Neuronal stem cell (in vitro differentiated cells): ENCODE measurements at regions not wholly inside any gene's neighbourhood (a gene's known extent, or its start where the extent isn't known, plus 50 kb on each side); places are given as distances from the start of the nearest gene placed in this dataset.

Experiments
- DNase-seq: peaks from one replicate; pipeline ENCODE4 v3.0.0-alpha.2; 2013; ENCODE audit warnings: low spot score
- H2AFZ ChIP-seq: one replicate; pipeline ENCODE4 v1.6.1; 2013; ENCODE audit warnings: mild to moderate bottlenecking, low read length, inconsistent platforms
- H2AK5ac ChIP-seq: 2 replicates; pipeline ENCODE4 v1.6.1; 2013; ENCODE audit warnings: low read depth, mild to moderate bottlenecking, inconsistent platforms, low read length, moderate library complexity, mixed read lengths
- H2BK120ac ChIP-seq: 2 replicates; pipeline ENCODE4 v1.6.1; 2013; ENCODE audit warnings: low read depth, mild to moderate bottlenecking, inconsistent platforms, low read length, moderate library complexity, mixed read lengths
- H2BK12ac ChIP-seq: one replicate; pipeline ENCODE4 v1.6.1; 2013; ENCODE audit warnings: low read length, inconsistent platforms
- H2BK15ac ChIP-seq: 2 replicates; pipeline ENCODE4 v1.6.1; 2013; ENCODE audit warnings: mild to moderate bottlenecking, low read length, inconsistent platforms, mixed read lengths
- H2BK5ac ChIP-seq: one replicate; pipeline ENCODE4 v1.6.1; 2013; ENCODE audit warnings: inconsistent platforms, mild to moderate bottlenecking, low read length, moderate library complexity
- H3K14ac ChIP-seq: one replicate; pipeline ENCODE4 v1.6.1; 2013; ENCODE audit warnings: low read length, inconsistent platforms
- H3K18ac ChIP-seq: 2 replicates; pipeline ENCODE4 v1.6.1; 2013; ENCODE audit warnings: low read length, inconsistent platforms
- H3K23ac ChIP-seq: 2 replicates; pipeline ENCODE4 v1.6.1; 2013; ENCODE audit warnings: low read depth, mild to moderate bottlenecking, mixed read lengths, low read length, inconsistent platforms; ENCODE audit not compliant: poor library complexity
- H3K27ac ChIP-seq: replicated peaks from 3 replicates; pipeline ENCODE4 v1.5.1; 2013; ENCODE audit warnings: low read length, inconsistent platforms
- H3K27me3 ChIP-seq, 3 experiments: 2 replicates each; pipeline ENCODE4 v1.6.1; 2013; ENCODE audit warnings: low read length in 3 of 3, mild to moderate bottlenecking in 2 of 3, inconsistent platforms in 1 of 3, low read depth in 1 of 3, mixed read lengths in 1 of 3, moderate library complexity in 1 of 3; ENCODE audit not compliant: control insufficient read depth in 3 of 3, insufficient read depth in 3 of 3
- H3K36me3 ChIP-seq, 2 donors: replicated peaks in 1 of 2; 2 replicates each; pipeline ENCODE4 v1.6.1; 2013; ENCODE audit warnings: low read length in 2 of 2; ENCODE audit not compliant: control insufficient read depth in 2 of 2, insufficient read depth in 2 of 2
- H3K4ac ChIP-seq: 2 replicates; pipeline ENCODE4 v1.6.1; 2013; ENCODE audit warnings: inconsistent platforms, mild to moderate bottlenecking, low read length, moderate library complexity
- H3K4me1 ChIP-seq, 2 donors: 1 replicate in 1 of 2; 2 replicates in 1 of 2; pipeline ENCODE4 v1.6.1; 2013; ENCODE audit warnings: low read length in 2 of 2, low read depth in 1 of 2; ENCODE audit not compliant: control insufficient read depth in 2 of 2, insufficient read depth in 1 of 2
- H3K4me2 ChIP-seq: one replicate; pipeline ENCODE4 v1.6.1; 2013; ENCODE audit warnings: mild to moderate bottlenecking, low read length, inconsistent platforms; ENCODE audit not compliant: insufficient read depth, poor library complexity, severe bottlenecking
- H3K4me3 ChIP-seq, 2 donors: 2 replicates each; pipeline ENCODE4 v1.5.1; 2013; ENCODE audit warnings: low read length in 2 of 2, mild to moderate bottlenecking in 2 of 2, inconsistent platforms in 1 of 2, moderate library complexity in 1 of 2
- H3K79me1 ChIP-seq: one replicate; pipeline ENCODE4 v1.6.1; 2013; ENCODE audit warnings: low read depth, mild to moderate bottlenecking, inconsistent platforms, low read length, moderate library complexity
- H3K9ac ChIP-seq: one replicate; pipeline ENCODE4 v1.6.1; 2013; ENCODE audit warnings: mild to moderate bottlenecking, low read depth, low read length, inconsistent platforms; ENCODE audit not compliant: poor library complexity
- H3K9me3 ChIP-seq, 2 donors: replicated peaks in 1 of 2; 2 replicates each; pipeline versions ENCODE3 to v1.6.1; 2013; ENCODE audit warnings: low read length in 2 of 2, mild to moderate bottlenecking in 2 of 2, inconsistent platforms in 1 of 2, low read depth in 1 of 2, mixed read lengths in 1 of 2, moderate library complexity in 1 of 2; ENCODE audit not compliant: control insufficient read depth in 2 of 2, insufficient read depth in 1 of 2
- H4K8ac ChIP-seq: one replicate; pipeline ENCODE4 v1.6.1; 2013; ENCODE audit warnings: low read depth, mild to moderate bottlenecking, inconsistent platforms, low read length, moderate library complexity
- H4K91ac ChIP-seq: one replicate; pipeline ENCODE4 v1.6.1; 2013; ENCODE audit warnings: low read length, low read depth, mild to moderate bottlenecking, inconsistent platforms; ENCODE audit not compliant: poor library complexity
- WGBS, 2 donors: extraction: QIAGEN DNeasy Blood & Tissue Kit; methylation state at CpG; one replicate each; pipeline ENCODE4 v1.1.7; 2013; ENCODE audit warnings: missing lambda C conversion rate in 2 of 2, mixed read lengths in 1 of 2; ENCODE audit not compliant: insufficient read length in 2 of 2, insufficient replicate concordance in 1 of 2; ENCODE audit errors: extremely low coverage in 2 of 2; 5-methylcytosine and 5-hydroxymethylcytosine counted together

DNA sequence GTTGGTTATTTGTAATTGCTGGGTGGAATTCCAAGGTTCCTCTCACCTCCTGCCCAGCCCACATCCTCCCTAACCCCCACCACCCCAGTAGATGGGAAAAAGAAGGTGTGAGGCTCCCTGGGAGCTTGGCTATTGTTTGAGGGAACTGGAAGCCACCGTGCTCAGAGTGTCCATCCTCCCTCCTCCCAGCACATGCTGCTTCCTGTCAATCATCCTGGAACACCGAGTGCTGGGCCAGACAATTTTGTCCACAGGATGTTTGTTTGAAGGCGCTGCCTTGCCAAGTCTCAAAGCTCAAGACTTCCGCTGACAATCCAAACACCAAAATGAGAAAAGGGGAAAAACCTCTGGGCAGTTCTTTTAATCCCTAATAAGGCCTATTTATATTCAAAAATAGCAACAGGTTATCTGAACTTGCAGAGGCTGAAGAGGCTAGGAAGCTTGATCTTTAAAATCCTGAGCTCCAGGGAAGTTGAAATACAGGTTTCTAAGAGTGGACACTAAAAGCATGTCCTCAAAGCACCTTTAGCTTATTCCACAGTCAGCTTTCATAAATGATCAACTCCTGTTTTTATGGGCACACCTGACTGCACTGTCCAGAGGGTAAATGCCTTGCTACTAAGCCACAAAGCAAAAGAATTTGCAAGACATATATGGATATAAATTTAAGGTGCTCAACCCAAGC, 286.7 kb downstream of the NFIB start:
- H3K9ac ChIP-seq = no peak overlapping the region
- peaks cover 9 to 14% of the 10 kb centered on the region in 2 donors for H3K4me1 ChIP-seq
- H4K8ac ChIP-seq = no peak overlapping the region
- H2BK12ac ChIP-seq = no peak overlapping the region
- no CpG with 5 or more reads among the region's 4 CpGs for WGBS, 2 donors
- no peak overlapping the region for H2BK5ac ChIP-seq
- no peak overlapping the region for H3K27ac ChIP-seq
- no peak overlapping the region for H3K4me2 ChIP-seq
- no peaks in the 10 kb centered on the region for H3K9me3 ChIP-seq
- no peak for DNase-seq
- no peak overlapping the region for H3K4me3 ChIP-seq
- H3K18ac ChIP-seq = no peak overlapping the region
- no peaks in the 10 kb centered on the region for H3K27me3 ChIP-seq
- H4K91ac ChIP-seq = no peak overlapping the region
- H3K79me1 ChIP-seq = no peaks in the 10 kb centered on the region
- H3K36me3 ChIP-seq = no peaks in the 10 kb centered on the region
- H2BK120ac ChIP-seq = no peak overlapping the region
- peak overlapping the region; percentile 66 for H2AFZ ChIP-seq
- H3K23ac ChIP-seq = no peak overlapping the region
- H2AK5ac ChIP-seq = no peak overlapping the region
- H3K14ac ChIP-seq = no peak overlapping the region
- no peak overlapping the region for H3K4ac ChIP-seq
- H2BK15ac ChIP-seq = no peak overlapping the region

DNA sequence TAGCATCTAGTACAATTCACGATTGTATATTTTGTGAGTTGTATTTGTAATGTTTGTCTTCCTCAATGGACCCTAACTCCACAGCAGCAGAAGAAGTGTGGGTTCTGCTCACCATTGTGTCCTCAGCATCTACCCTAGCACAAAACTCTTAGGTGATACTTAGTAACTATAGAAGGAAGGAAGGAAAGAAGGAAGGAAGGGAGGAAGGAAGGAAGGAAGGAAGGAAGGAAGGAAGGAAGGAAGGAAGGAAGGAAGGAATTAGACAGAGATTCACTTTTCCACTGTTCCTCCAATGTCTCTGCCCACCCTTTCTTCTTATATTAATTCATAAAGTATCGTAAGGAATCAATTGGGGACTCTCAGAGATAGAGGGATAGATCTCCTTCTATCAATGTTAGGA, 288.2 kb downstream of the NFIB start:
- Histone ChIP-seq H3K4me3 (no peak overlapping the region), H3K9ac (no peak overlapping the region), H3K27me3 (no peaks in the 10 kb centered on the region), H2BK120ac (no peak overlapping the region), H3K79me1 (no peaks in the 10 kb centered on the region), H4K91ac (no peak overlapping the region), H2BK12ac (no peak overlapping the region), H2BK15ac (no peak overlapping the region), H3K4ac (no peak overlapping the region), H3K9me3 (no peaks in the 10 kb centered on the region), H3K14ac (no peak overlapping the region), H3K23ac (no peak overlapping the region), H2AFZ (no peak overlapping the region), H3K27ac (no peak overlapping the region), H3K18ac (no peak overlapping the region), H2AK5ac (no peak overlapping the region), H2BK5ac (no peak overlapping the region), H3K4me1 (peaks cover 2 to 5% of the 10 kb centered on the region in 2 donors), H3K4me2 (no peak overlapping the region), H3K36me3 (no peaks in the 10 kb centered on the region), H4K8ac (no peak overlapping the region)
- no peak for DNase-seq
- no CpG with 5 or more reads among the region's 2 CpGs for WGBS, 2 donors

DNA sequence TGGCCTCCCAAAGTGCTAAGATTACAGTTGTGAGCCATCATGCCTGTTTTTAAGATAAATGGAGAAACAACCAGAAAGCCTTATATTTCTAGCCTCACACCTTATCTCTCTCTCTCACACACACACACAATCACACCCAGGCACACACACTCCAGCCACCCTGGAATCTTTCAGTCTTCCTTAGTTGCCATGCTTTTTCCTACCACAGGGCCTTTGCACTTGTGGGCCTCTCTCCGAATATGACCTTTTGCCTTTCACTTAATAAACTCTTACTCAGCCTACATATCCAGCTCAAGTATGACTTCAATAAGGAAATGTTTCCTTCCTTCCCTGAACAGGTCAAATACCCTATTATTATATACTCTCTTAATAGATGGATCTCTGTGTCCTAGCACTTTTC, 290.7 kb downstream of the NFIB start:
- H2BK5ac ChIP-seq = no peak overlapping the region
- no peaks in the 10 kb centered on the region for H3K36me3 ChIP-seq
- DNase-seq = no peak
- H3K4me2 ChIP-seq = no peak overlapping the region
- H3K14ac ChIP-seq = no peak overlapping the region
- no peak overlapping the region for H2BK120ac ChIP-seq
- no peak overlapping the region for H2AK5ac ChIP-seq
- no peak overlapping the region for H4K91ac ChIP-seq
- no peak overlapping the region for H2BK12ac ChIP-seq
- peaks cover 2 to 3% of the 10 kb centered on the region in 2 donors for H3K4me1 ChIP-seq
- no peak overlapping the region for H2AFZ ChIP-seq
- no peak overlapping the region for H3K4ac ChIP-seq
- H3K9me3 ChIP-seq = no peaks in the 10 kb centered on the region
- no peak overlapping the region for H3K18ac ChIP-seq
- no peak overlapping the region for H3K23ac ChIP-seq
- H4K8ac ChIP-seq = no peak overlapping the region
- WGBS, 2 donors = no CpG with 5 or more reads among the region's 1 CpG
- no peaks in the 10 kb centered on the region for H3K79me1 ChIP-seq
- no peaks in the 10 kb centered on the region for H3K27me3 ChIP-seq
- no peak overlapping the region for H2BK15ac ChIP-seq
- no peak overlapping the region for H3K27ac ChIP-seq
- no peak overlapping the region for H3K4me3 ChIP-seq
- H3K9ac ChIP-seq = no peak overlapping the region

DNA sequence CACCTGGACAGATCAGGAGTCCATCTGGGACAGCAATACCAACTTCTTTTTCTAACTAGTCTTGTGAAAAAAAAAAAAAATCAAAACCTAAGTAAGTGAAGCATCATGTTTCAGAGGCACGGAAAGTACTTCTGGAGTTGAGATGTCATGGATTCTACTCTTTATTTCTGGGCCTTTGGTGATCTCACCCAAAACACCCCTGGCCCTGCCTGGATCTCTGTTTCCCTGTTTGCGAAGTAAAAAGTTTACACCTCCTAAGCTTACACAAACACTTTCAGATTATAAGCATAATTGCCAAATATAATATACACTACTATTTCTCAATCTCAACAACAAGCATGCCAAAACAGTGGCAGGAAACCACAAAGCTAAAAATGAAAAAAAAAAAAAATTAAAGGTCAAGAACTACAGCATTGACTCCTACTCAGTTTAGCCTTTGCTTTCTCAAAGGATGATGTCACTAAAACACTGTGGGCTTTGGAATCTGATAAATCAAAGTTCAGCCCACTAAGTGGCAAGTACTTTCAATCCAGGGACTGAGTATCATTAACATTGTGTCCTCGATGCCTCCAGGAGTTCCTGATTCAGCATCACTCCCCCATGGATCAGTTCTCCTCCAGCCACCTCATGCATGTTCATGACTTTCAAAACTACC, 291.9 kb downstream of the NFIB start:
- H2BK120ac ChIP-seq = no peak overlapping the region
- H4K91ac ChIP-seq = no peak overlapping the region
- H4K8ac ChIP-seq = no peak overlapping the region
- no peak for DNase-seq
- no peak overlapping the region for H2BK12ac ChIP-seq
- H3K36me3 ChIP-seq = no peaks in the 10 kb centered on the region
- H3K27me3 ChIP-seq = no peaks in the 10 kb centered on the region
- H3K14ac ChIP-seq = no peak overlapping the region
- no peak overlapping the region for H3K23ac ChIP-seq
- no peak overlapping the region for H2AFZ ChIP-seq
- H3K4me1 ChIP-seq = peaks cover under 1 to 2% of the 10 kb centered on the region in 2 donors
- no peaks in the 10 kb centered on the region for H3K79me1 ChIP-seq
- H3K4me2 ChIP-seq = no peak overlapping the region
- H3K9ac ChIP-seq = no peak overlapping the region
- no peak overlapping the region for H2AK5ac ChIP-seq
- H3K9me3 ChIP-seq = no peaks in the 10 kb centered on the region
- H2BK15ac ChIP-seq = no peak overlapping the region
- H3K4ac ChIP-seq = no peak overlapping the region
- no peak overlapping the region for H2BK5ac ChIP-seq
- no peak overlapping the region for H3K27ac ChIP-seq
- no peak overlapping the region for H3K4me3 ChIP-seq
- no peak overlapping the region for H3K18ac ChIP-seq
- whole genome bisulfite sequencing, 2 donors = no CpG with 5 or more reads among the region's 3 CpGs
